HEK293T (cell line): ENCODE measurements at regions not wholly inside any gene's neighbourhood (a gene's known extent, or its start where the extent isn't known, plus 50 kb on each side); places are given as distances from the start of the nearest gene placed in this dataset.
"Not testable (repeated sequence)": the region's sequence is repeated elsewhere in the genome, so short reads cannot be mapped to it uniquely, and the experiment has no call there.

Source experiments
- CTCF ChIA-PET: fragments of 350-600 bp; formaldehyde crosslinking; extraction: SDS; loops from one replicate; lab custom pipeline; 2021; ENCODE audit warnings: antibody characterized with exemption, inconsistent platforms; lab: Yijun Ruan, JAX
- POLR2A ChIA-PET: fragments of 350-600 bp; formaldehyde crosslinking; extraction: SDS; loops from one replicate; lab custom pipeline; 2020; ENCODE audit warnings: antibody characterized with exemption, inconsistent platforms; lab: Yijun Ruan, JAX
- DNase-seq: peaks from one replicate; pipeline ENCODE4 v3.0.0; 2012; ENCODE audit warnings: mixed read lengths; ENCODE audit errors: extremely low spot score
- ARNT ChIP-seq: fragments of 450-650 bp; IDR thresholded peaks from 2 replicates; pipeline ENCODE4 v1.6.1; 2017; ENCODE audit warnings: mild to moderate bottlenecking
- BHLHE40 ChIP-seq: fragments of 450-650 bp; IDR thresholded peaks from 2 replicates; pipeline ENCODE4 v1.6.1; 2016; ENCODE audit warnings: mild to moderate bottlenecking, moderate library complexity, borderline replicate concordance
- CTBP1 ChIP-seq: fragments of 450-650 bp; IDR thresholded peaks from 2 replicates; pipeline ENCODE4 v1.6.1; 2016; ENCODE audit warnings: borderline replicate concordance
- ELF4 ChIP-seq: fragments of 450-650 bp; IDR thresholded peaks from 2 replicates; pipeline ENCODE4 v1.6.1; 2017; ENCODE audit warnings: antibody characterized with exemption
- FOXA1 ChIP-seq: fragments of 450-650 bp; IDR thresholded peaks from 2 replicates; pipeline ENCODE4 v1.6.1; 2016; ENCODE audit warnings: mild to moderate bottlenecking
- FOXK2 ChIP-seq: fragments of 450-650 bp; IDR thresholded peaks from 2 replicates; pipeline ENCODE4 v1.6.1; 2016; ENCODE audit warnings: mild to moderate bottlenecking
- FOXM1 ChIP-seq: fragments of 450-650 bp; IDR thresholded peaks from 2 replicates; pipeline ENCODE4 v1.6.1; 2017; ENCODE audit warnings: mild to moderate bottlenecking, borderline replicate concordance
- HDGF ChIP-seq: fragments of 450-650 bp; IDR thresholded peaks from 2 replicates; pipeline ENCODE4 v1.6.1; 2017; ENCODE audit warnings: antibody characterized with exemption, borderline replicate concordance
- L3MBTL2 ChIP-seq: fragments of 450-650 bp; conservative IDR thresholded peaks from 2 replicates; pipeline ENCODE4 v1.6.1; 2016; ENCODE audit warnings: mild to moderate bottlenecking
- LEF1 ChIP-seq: fragments of 450-650 bp; IDR thresholded peaks from 2 replicates; pipeline ENCODE4 v1.6.1; 2017; ENCODE audit warnings: mild to moderate bottlenecking, borderline replicate concordance
- NFRKB ChIP-seq: fragments of 450-650 bp; IDR thresholded peaks from 2 replicates; pipeline ENCODE4 v1.6.1; 2016; ENCODE audit warnings: mild to moderate bottlenecking, moderate library complexity
- SP1 ChIP-seq: fragments of 450-650 bp; IDR thresholded peaks from 2 replicates; pipeline ENCODE4 v1.6.1; 2017
- SUZ12 ChIP-seq: fragments of 450-650 bp; IDR thresholded peaks from 2 replicates; pipeline ENCODE4 v1.6.1; 2016; ENCODE audit warnings: mild to moderate bottlenecking
- TARDBP ChIP-seq: fragments of 450-650 bp; IDR thresholded peaks from 2 replicates; pipeline ENCODE4 v1.6.1; 2016
- ZNF384 ChIP-seq: fragments of 450-650 bp; IDR thresholded peaks from 2 replicates; pipeline ENCODE4 v1.6.1; 2016
- TF ChIP-seq, protein P1 (sequence below): fragments of 450-650 bp; IDR thresholded peaks from 2 replicates; pipeline ENCODE4 v1.6.1; 2016

DNA sequence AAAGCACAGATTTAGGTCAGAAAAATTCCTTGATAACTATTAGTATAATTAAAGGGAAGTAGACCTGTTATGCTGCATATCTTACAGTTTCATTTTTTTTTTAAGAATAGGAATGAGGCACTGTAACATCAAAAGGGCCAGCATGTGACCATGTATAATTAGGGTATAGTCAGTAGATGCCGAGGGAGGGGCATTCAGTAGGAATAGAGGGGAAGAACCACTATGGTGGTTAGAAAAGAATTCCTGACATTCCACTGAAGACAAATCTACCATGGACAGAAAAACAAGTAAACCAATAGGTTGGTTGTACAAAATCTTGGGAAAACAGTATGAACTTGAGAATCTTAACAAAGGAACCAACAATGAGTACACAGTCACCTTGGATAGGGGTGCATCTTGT lies 78.4 kb upstream of the CCDC179 start:
- CTCF ChIA-PET: no interaction called here
- TF ChIP-seq ZNF384 (no peak), BHLHE40 (no peak), FOXA1 (no peak), ARNT (no peak)
- TF ChIP-seq, protein P1, sequence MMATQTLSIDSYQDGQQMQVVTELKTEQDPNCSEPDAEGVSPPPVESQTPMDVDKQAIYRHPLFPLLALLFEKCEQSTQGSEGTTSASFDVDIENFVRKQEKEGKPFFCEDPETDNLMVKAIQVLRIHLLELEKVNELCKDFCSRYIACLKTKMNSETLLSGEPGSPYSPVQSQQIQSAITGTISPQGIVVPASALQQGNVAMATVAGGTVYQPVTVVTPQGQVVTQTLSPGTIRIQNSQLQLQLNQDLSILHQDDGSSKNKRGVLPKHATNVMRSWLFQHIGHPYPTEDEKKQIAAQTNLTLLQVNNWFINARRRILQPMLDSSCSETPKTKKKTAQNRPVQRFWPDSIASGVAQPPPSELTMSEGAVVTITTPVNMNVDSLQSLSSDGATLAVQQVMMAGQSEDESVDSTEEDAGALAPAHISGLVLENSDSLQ: no peak
- POLR2A ChIA-PET: no interaction called here
- DNase-seq: no peak

DNA sequence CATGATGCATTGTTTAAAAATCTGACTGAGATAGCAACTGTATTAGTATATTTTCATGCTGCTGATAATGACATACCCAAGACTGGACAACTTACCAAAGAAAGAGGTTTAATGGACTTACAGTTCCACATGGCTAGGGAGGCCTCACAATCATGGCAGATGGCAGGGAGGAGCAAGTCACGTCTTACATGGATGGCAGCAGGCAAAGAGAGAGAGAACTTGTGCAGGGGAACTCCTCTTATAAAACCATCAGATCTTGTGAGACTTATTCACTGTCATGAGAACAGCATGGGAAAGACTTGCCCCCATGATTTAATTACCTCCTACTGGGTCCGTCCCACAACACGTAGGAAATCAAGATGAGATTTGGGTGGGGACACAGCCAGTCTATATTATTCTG lies 81.3 kb upstream of the CCDC179 start:
- DNase-seq, POLR2A ChIA-PET, CTCF ChIA-PET: not testable (repeated sequence)

DNA sequence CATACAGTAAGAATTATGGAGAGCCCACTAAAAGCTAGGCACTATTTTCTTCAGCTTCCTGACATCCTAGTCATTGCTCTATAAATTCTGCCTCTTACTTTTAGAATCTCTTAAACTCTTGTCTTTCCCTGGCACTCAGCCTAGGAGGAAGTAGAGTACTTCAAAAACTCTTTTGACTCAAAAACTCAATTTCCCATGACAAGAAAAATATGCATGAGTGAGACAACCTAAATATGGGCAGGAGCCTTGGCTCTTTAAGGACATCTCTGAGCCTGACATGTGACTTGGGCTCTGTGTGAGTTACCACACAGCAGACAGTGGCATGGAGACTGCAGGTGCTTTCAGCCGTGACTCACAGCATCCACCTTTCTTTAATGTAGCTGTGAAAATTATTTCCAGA lies 97.5 kb upstream of the CCDC179 start:
- ChIA-PET POLR2A (no interaction called here), CTCF (no interaction called here)
- DNase-seq: no peak
- TF ChIP-seq ARNT (no peak), ZNF384 (no peak), BHLHE40 (no peak), SP1 (no peak), FOXM1 (no peak), HDGF (no peak), L3MBTL2 (no peak), FOXA1 (no peak), FOXK2 (no peak), CTBP1 (no peak), NFRKB (no peak), SUZ12 (no peak), TARDBP (no peak), ELF4 (no peak), LEF1 (no peak)
- TF ChIP-seq, protein P1: no peak

DNA sequence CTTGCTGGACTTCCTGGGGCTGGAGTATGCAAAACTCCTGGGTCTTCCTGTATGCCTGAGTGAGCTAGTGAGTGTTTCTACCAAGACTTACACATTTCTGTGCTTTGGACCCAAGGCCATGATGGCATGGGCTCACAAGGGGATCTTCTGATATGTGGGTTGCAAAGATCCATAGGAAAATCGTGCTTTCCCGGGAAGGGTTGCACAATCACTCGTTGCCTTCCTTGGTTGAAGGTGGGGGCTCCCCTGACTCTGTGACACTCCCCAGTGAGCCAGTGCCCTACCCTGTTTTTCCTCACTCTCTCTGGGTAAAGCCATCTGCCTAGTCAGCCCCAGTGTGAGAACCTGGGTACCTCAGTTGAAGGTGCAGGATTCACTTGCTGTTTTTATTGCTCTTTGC lies 114.0 kb upstream of the CCDC179 start:
- POLR2A ChIA-PET: no interaction called here
- TF ChIP-seq SP1: no peak
- TF ChIP-seq L3MBTL2: no peak
- no peak for TF ChIP-seq FOXA1
- TF ChIP-seq ZNF384: no peak
- TF ChIP-seq FOXK2: no peak
- no peak for TF ChIP-seq LEF1
- TF ChIP-seq ARNT: no peak
- TF ChIP-seq CTBP1: no peak
- no peak for TF ChIP-seq ELF4
- TF ChIP-seq TARDBP: no peak
- TF ChIP-seq FOXM1: no peak
- no peak for TF ChIP-seq HDGF
- TF ChIP-seq, protein P1: no peak
- no peak for TF ChIP-seq SUZ12
- TF ChIP-seq BHLHE40: no peak
- TF ChIP-seq NFRKB: no peak
- no peak for DNase-seq
- CTCF ChIA-PET: no interaction called here

DNA sequence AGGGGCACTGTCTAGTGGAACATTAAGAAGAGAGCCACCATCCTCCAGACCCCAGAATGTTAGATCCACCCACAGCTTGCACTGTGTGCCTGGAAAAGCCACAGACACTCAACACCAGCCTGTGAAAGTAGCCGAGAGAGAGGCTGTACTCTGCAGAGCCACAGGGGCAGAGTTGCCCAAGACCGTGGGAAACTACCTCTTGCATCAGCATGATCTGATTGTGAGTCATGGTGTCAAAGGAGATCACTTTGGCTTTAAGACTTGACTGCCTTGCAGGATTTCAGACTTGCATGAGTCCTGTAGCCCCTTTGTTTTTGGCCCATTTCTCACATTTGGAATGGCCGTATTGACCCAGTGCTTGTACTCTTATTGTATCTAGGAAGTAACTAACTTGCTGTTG lies 115.9 kb upstream of the CCDC179 start:
- CTCF ChIA-PET: no interaction called here
- DNase-seq: no peak
- POLR2A ChIA-PET: no interaction called here
- no peak for TF ChIP-seq FOXA1
- TF ChIP-seq ZNF384: no peak
- TF ChIP-seq BHLHE40: no peak
- no peak for TF ChIP-seq NFRKB
- no peak for TF ChIP-seq SUZ12
- TF ChIP-seq TARDBP: no peak
- TF ChIP-seq, protein P1: no peak
- TF ChIP-seq SP1: no peak
- TF ChIP-seq L3MBTL2: no peak
- TF ChIP-seq FOXK2: no peak
- no peak for TF ChIP-seq FOXM1
- no peak for TF ChIP-seq ELF4

DNA sequence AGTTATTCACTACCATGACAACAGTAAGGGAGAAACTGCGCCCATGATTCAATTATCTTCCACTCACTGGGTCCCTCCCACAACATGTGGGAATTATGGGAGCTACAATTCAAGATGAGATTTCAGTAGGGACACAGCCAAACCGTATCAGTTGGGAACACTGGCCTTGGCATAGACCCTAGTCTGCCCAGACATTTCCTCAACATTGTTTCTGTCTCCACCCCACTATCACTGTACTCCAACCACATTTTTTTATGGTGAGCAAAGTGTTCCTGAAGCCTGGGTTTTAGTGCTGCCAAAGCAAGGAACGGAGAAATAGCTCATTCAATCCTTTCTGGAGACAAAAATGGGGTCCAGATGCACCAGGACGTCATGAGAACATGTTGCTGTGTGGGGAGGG lies 122.6 kb upstream of the CCDC179 start:
- CTCF ChIA-PET: no interaction called here
- TF ChIP-seq TARDBP: no peak
- TF ChIP-seq SP1: no peak
- TF ChIP-seq CTBP1: no peak
- TF ChIP-seq, protein P1: no peak
- no peak for TF ChIP-seq SUZ12
- no peak for TF ChIP-seq HDGF
- no peak for TF ChIP-seq ZNF384
- TF ChIP-seq FOXM1: no peak
- TF ChIP-seq FOXK2: no peak
- no peak for TF ChIP-seq LEF1
- TF ChIP-seq ARNT: no peak
- no peak for TF ChIP-seq ELF4
- no peak for TF ChIP-seq L3MBTL2
- TF ChIP-seq FOXA1: no peak
- TF ChIP-seq NFRKB: no peak
- TF ChIP-seq BHLHE40: no peak
- DNase-seq: no peak
- POLR2A ChIA-PET: no interaction called here
